WERI-Rb-1 (cell line): ENCODE measurements at regions not wholly inside any gene's neighbourhood (a gene's known extent, or its start where the extent isn't known, plus 50 kb on each side); places are given as distances from the start of the nearest gene placed in this dataset.

Experiments used
- DNase-seq: peaks from one replicate; pipeline ENCODE4 v3.0.0-alpha.2; 2020
- H3K27ac ChIP-seq: fragments of 250-450 bp; sonication (Bioruptor Pico); 2 replicates; pipeline ENCODE4 v1.5.1; 2020; ENCODE audit warnings: mild to moderate bottlenecking, moderate library complexity
- H3K27me3 ChIP-seq: fragments of 250-450 bp; sonication (Bioruptor Pico); 2 replicates; pipeline ENCODE4 v1.5.1; 2021; ENCODE audit warnings: mild to moderate bottlenecking, low read depth, moderate library complexity; ENCODE audit not compliant: insufficient read depth, severe bottlenecking
- H3K36me3 ChIP-seq: fragments of 250-450 bp; sonication (Bioruptor Pico); 2 replicates; pipeline ENCODE4 v1.5.1; 2020; ENCODE audit warnings: mild to moderate bottlenecking, moderate library complexity
- H3K4me3 ChIP-seq: 2 replicates; pipeline ENCODE4 v1.5.1; 2011; ENCODE audit warnings: low read depth, mild to moderate bottlenecking, control low read depth, low read length
- H3K9me3 ChIP-seq: fragments of 250-450 bp; sonication (Bioruptor Pico); 2 replicates; pipeline ENCODE4 v1.5.1; 2021; ENCODE audit warnings: mild to moderate bottlenecking, moderate library complexity; ENCODE audit not compliant: severe bottlenecking
- CTCF ChIP-seq: IDR thresholded peaks from 2 replicates; pipeline ENCODE4 v1.5.1; 2011; ENCODE audit warnings: low read depth, mild to moderate bottlenecking, control low read depth, inconsistent platforms, low read length

- Histone ChIP-seq H3K27ac (no peak overlapping the region), H3K27me3 (peaks cover 50% of the 10 kb centered on the region), H3K36me3 (no peaks in the 10 kb centered on the region), H3K9me3 (no peaks in the 10 kb centered on the region), H3K4me3 (no peak overlapping the region)
- no peak for TF ChIP-seq CTCF
- no peak for DNase-seq
Observed at GRCh38 chr13:22024381-22024994, 353.6 kb downstream of the FGF9 start.

GRCh38 chr13:22027566-22027965 lies 356.7 kb downstream of the FGF9 start:
- Histone ChIP-seq H3K36me3 (no peaks in the 10 kb centered on the region), H3K4me3 (no peak overlapping the region), H3K27ac (no peak overlapping the region), H3K27me3 (peaks cover 77% of the 10 kb centered on the region), H3K9me3 (no peaks in the 10 kb centered on the region)
- TF ChIP-seq CTCF: no peak
- no peak for DNase-seq

GRCh38 chr13:22028831-22029230 lies 358.0 kb downstream of the FGF9 start:
- Histone ChIP-seq H3K36me3 (no peaks in the 10 kb centered on the region), H3K9me3 (no peaks in the 10 kb centered on the region), H3K4me3 (no peak overlapping the region), H3K27me3 (peaks cover 89% of the 10 kb centered on the region), H3K27ac (no peak overlapping the region)
- TF ChIP-seq CTCF: no peak
- no peak for DNase-seq

- Histone ChIP-seq H3K36me3 (no peaks in the 10 kb centered on the region), H3K4me3 (no peak overlapping the region), H3K27ac (no peak overlapping the region), H3K9me3 (no peaks in the 10 kb centered on the region), H3K27me3 (peaks cover 92% of the 10 kb centered on the region)
- no peak for DNase-seq
- TF ChIP-seq CTCF: no peak
Observed at GRCh38 chr13:22030321-22030720, 359.4 kb downstream of the FGF9 start.

- no peaks in the 10 kb centered on the region for H3K36me3 ChIP-seq
- no peak for TF ChIP-seq CTCF
- no peak overlapping the region for H3K4me3 ChIP-seq
- no peaks in the 10 kb centered on the region for H3K9me3 ChIP-seq
- H3K27me3 ChIP-seq: peaks cover 97% of the 10 kb centered on the region
- H3K27ac ChIP-seq: no peak overlapping the region
- DNase-seq: no peak
Observed at GRCh38 chr13:22031702-22032286, 360.9 kb downstream of the FGF9 start.

GRCh38 chr13:22032905-22033304 lies 362.0 kb downstream of the FGF9 start:
- no peaks in the 10 kb centered on the region for H3K36me3 ChIP-seq
- no peak overlapping the region for H3K27ac ChIP-seq
- no peak for DNase-seq
- no peak overlapping the region for H3K4me3 ChIP-seq
- no peaks in the 10 kb centered on the region for H3K9me3 ChIP-seq
- no peak for TF ChIP-seq CTCF
- peaks cover 97% of the 10 kb centered on the region for H3K27me3 ChIP-seq
